Caco-2 (cell line): ENCODE measurements at regions not wholly inside any gene's neighbourhood (a gene's known extent, or its start where the extent isn't known, plus 50 kb on each side); places are given as distances from the start of the nearest gene placed in this dataset.
"Not testable (repeated sequence)": the region's sequence is repeated elsewhere in the genome, so short reads cannot be mapped to it uniquely, and the experiment has no call there.

Experiments used
- BruUV-seq: library from RNA; stranded (reverse); fragments of 400-500 nt; replicated peaks from 2 replicates; lab custom pipeline; 2021; lab: Mats Ljungman, UMichigan
- CTCF ChIA-PET: fragments of 300-600 bp; sonication (Branson Sonifier 250); formaldehyde crosslinking; loops from one replicate; lab custom pipeline; 2022; ENCODE audit warnings: antibody characterized with exemption; lab: Charles Lee
- POLR2A ChIA-PET: fragments of 300-600 bp; sonication (Branson Sonifier 250); formaldehyde crosslinking; loops from one replicate; lab custom pipeline; 2022; ENCODE audit warnings: antibody characterized with exemption; lab: Charles Lee
- DNase-seq, 2 experiments: peaks; one replicate each; pipeline versions ENCODE4 v3.0.0 to v3.0.0-alpha.2; 2020 to 2022
- H3K27me3 ChIP-seq: replicated peaks from 2 replicates; pipeline ENCODE4 v1.6.0; 2011; ENCODE audit warnings: low read length; ENCODE audit not compliant: control insufficient read depth, insufficient read depth
- H3K36me3 ChIP-seq: 2 replicates; pipeline ENCODE4 v1.5.1; 2011; ENCODE audit warnings: low read length; ENCODE audit not compliant: control insufficient read depth, insufficient read depth
- H3K4me1 ChIP-seq: fragments of 250-450 bp; sonication (Bioruptor Pico); 2 replicates; pipeline ENCODE4 v1.5.1; 2020; ENCODE audit warnings: mild to moderate bottlenecking
- H3K4me3 ChIP-seq: 2 replicates; pipeline ENCODE4 v1.5.1; 2011; ENCODE audit warnings: low read depth, mild to moderate bottlenecking, control low read depth, low read length
- H3K9me3 ChIP-seq: fragments of 250-450 bp; sonication (Bioruptor Pico); 2 replicates; pipeline ENCODE4 v1.5.1; 2020; ENCODE audit warnings: mild to moderate bottlenecking, moderate library complexity
- H3K27ac Mint-ChIP-seq: one replicate; pipeline ENCODE4 v1.8.0; 2022; ENCODE audit warnings: mixed read lengths; ENCODE audit not compliant: unreplicated experiment
- H3K27me3 Mint-ChIP-seq: one replicate; pipeline ENCODE4 v1.8.0; 2022; ENCODE audit warnings: mixed read lengths; ENCODE audit not compliant: insufficient read depth, unreplicated experiment
- H3K36me3 Mint-ChIP-seq: one replicate; pipeline ENCODE4 v1.8.0; 2022; ENCODE audit warnings: mild to moderate bottlenecking, mixed read lengths; ENCODE audit not compliant: insufficient read depth, unreplicated experiment
- H3K4me1 Mint-ChIP-seq: one replicate; pipeline ENCODE4 v1.8.0; 2022; ENCODE audit warnings: low read depth, mixed read lengths; ENCODE audit not compliant: unreplicated experiment
- H3K4me3 Mint-ChIP-seq: one replicate; pipeline ENCODE4 v1.8.0; 2022; ENCODE audit warnings: mild to moderate bottlenecking, moderate library complexity, mixed read lengths; ENCODE audit not compliant: unreplicated experiment
- H3K9me3 Mint-ChIP-seq: one replicate; pipeline ENCODE4 v1.8.0; 2022; ENCODE audit warnings: mixed read lengths; ENCODE audit not compliant: unreplicated experiment
- CTCF ChIP-seq, 2 experiments: fragments of 200-600 bp in 1 of 2; IDR thresholded peaks; 1 replicate in 1 of 2; 2 replicates in 1 of 2; pipeline versions ENCODE4 v1.5.1 to v1.8.0; 2011 to 2022; ENCODE audit warnings: antibody characterized with exemption in 1 of 2, control low read depth in 1 of 2, inconsistent platforms in 1 of 2, low read depth in 1 of 2, low read length in 1 of 2, mild to moderate bottlenecking in 1 of 2, moderate library complexity in 1 of 2; ENCODE audit not compliant: insufficient read depth in 1 of 2, severe bottlenecking in 1 of 2, unreplicated experiment in 1 of 2
- intact Hi-C: fragments of 100-400 bp; cut with micrococcal nuclease; formaldehyde crosslinking; loops from one replicate; pipeline ENCODE4 v1.10.0; 2022; ENCODE audit not compliant: unreplicated experiment

GRCh38 chr2:65754219-65754618, 321.8 kb upstream of the SPRED2 start:
- Mint-ChIP-seq H3K36me3 (no peaks in the 10 kb centered on the region), H3K4me1 (no peaks in the 10 kb centered on the region), H3K9me3 (peaks cover 12% of the 10 kb centered on the region), H3K4me3 (no peak overlapping the region), H3K27me3 (peaks cover 6% of the 10 kb centered on the region), H3K27ac (no peak overlapping the region)
- intact Hi-C loops: no loop called here
- Histone ChIP-seq H3K4me1 (no peaks in the 10 kb centered on the region), H3K4me3 (no peak overlapping the region), H3K36me3 (no peaks in the 10 kb centered on the region), H3K27me3 (no peaks in the 10 kb centered on the region), H3K9me3 (0 out of 2 replicates have a peak, but pooled peaks cover 3% of the 10 kb centered on the region)
- POLR2A ChIA-PET: no interaction called here
- BruUV-seq: no TSS peak
- TF ChIP-seq CTCF (IDR thresholded peaks at IDR 0.05; ENCODE audit: insufficient read depth in 1 of 2, low read depth in 1 of 2, low read length in 1 of 2, severe bottlenecking in 1 of 2, unreplicated experiment in 1 of 2): no peak
- DNase-seq: no peak
- CTCF ChIA-PET: no interaction called here

GRCh38 chr2:65751408-65751807, 319.0 kb upstream of the SPRED2 start:
- ChIA-PET CTCF (no interaction called here), POLR2A (no interaction called here)
- no peak overlapping the region for H3K4me3 Mint-ChIP-seq
- H3K36me3 Mint-ChIP-seq: no peaks in the 10 kb centered on the region
- no peaks in the 10 kb centered on the region for H3K4me1 ChIP-seq
- no peaks in the 10 kb centered on the region for H3K27me3 ChIP-seq
- H3K4me3 ChIP-seq: no peak overlapping the region
- no peak overlapping the region for H3K27ac Mint-ChIP-seq
- no peak for TF ChIP-seq CTCF (IDR thresholded peaks at IDR 0.05; ENCODE audit: insufficient read depth in 1 of 2, low read depth in 1 of 2, low read length in 1 of 2, severe bottlenecking in 1 of 2, unreplicated experiment in 1 of 2)
- DNase-seq: no peak
- no TSS peak for BruUV-seq
- H3K27me3 Mint-ChIP-seq: peaks cover 2% of the 10 kb centered on the region
- H3K36me3 ChIP-seq: no peaks in the 10 kb centered on the region
- intact Hi-C loops: no loop called here
- H3K4me1 Mint-ChIP-seq: no peaks in the 10 kb centered on the region
- no peaks in the 10 kb centered on the region for H3K9me3 Mint-ChIP-seq
- 0 out of 2 replicates have a peak, but pooled peaks cover under 1% of the 10 kb centered on the region for H3K9me3 ChIP-seq

- Histone ChIP-seq H3K4me3 (no peak overlapping the region), H3K36me3 (no peaks in the 10 kb centered on the region), H3K4me1 (no peaks in the 10 kb centered on the region), H3K27me3 (no peaks in the 10 kb centered on the region), H3K9me3 (no peaks in the 10 kb centered on the region)
- H3K27ac Mint-ChIP-seq: no peak overlapping the region
- H3K36me3 Mint-ChIP-seq: no peaks in the 10 kb centered on the region
- BruUV-seq: no TSS peak
- no peaks in the 10 kb centered on the region for H3K9me3 Mint-ChIP-seq
- intact Hi-C loops: no loop called here
- no peak for TF ChIP-seq CTCF (IDR thresholded peaks at IDR 0.05; ENCODE audit: insufficient read depth in 1 of 2, low read depth in 1 of 2, low read length in 1 of 2, severe bottlenecking in 1 of 2, unreplicated experiment in 1 of 2)
- POLR2A ChIA-PET: no interaction called here
- CTCF ChIA-PET: no interaction called here
- H3K27me3 Mint-ChIP-seq: peaks cover 12% of the 10 kb centered on the region
- H3K4me3 Mint-ChIP-seq: no peak overlapping the region
- H3K4me1 Mint-ChIP-seq: no peaks in the 10 kb centered on the region
- DNase-seq: no peak
Measured at GRCh38 chr2:65749545-65749944, 317.1 kb upstream of the SPRED2 start.

- DNase-seq, POLR2A ChIA-PET, H3K4me1 ChIP-seq, H3K9me3 ChIP-seq, CTCF ChIA-PET, H3K4me3 ChIP-seq, intact Hi-C loops, H3K27me3 ChIP-seq, H3K36me3 Mint-ChIP-seq, H3K9me3 Mint-ChIP-seq, H3K36me3 ChIP-seq, H3K27ac Mint-ChIP-seq, H3K4me3 Mint-ChIP-seq, H3K4me1 Mint-ChIP-seq, BruUV-seq: not testable (repeated sequence)
- H3K27me3 Mint-ChIP-seq: peaks cover 12% of the 10 kb centered on the region
Measured at GRCh38 chr2:65747875-65748274, 315.5 kb upstream of the SPRED2 start.
